IgD-negative memory B cell (primary cell): ENCODE measurements at regions not wholly inside any gene's neighbourhood (a gene's known extent, or its start where the extent isn't known, plus 50 kb on each side); places are given as distances from the start of the nearest gene placed in this dataset.

ENCODE experiments used
- H3K27ac Mint-ChIP-seq, 3 donors: one replicate each; pipeline ENCODE4 v1.8.0; 2020 to 2022; ENCODE audit warnings: mild to moderate bottlenecking in 3 of 3, mixed read lengths in 3 of 3, moderate library complexity in 1 of 3
- H3K27me3 Mint-ChIP-seq: one replicate; pipeline ENCODE4 v1.8.0; 2021; ENCODE audit warnings: mixed read lengths
- H3K36me3 Mint-ChIP-seq: one replicate; pipeline ENCODE4 v1.8.0; 2020; ENCODE audit warnings: mild to moderate bottlenecking, mixed read lengths
- H3K4me1 Mint-ChIP-seq, 3 donors: one replicate each; pipeline ENCODE4 v1.8.0; 2020 to 2022; ENCODE audit warnings: mixed read lengths in 3 of 3, mild to moderate bottlenecking in 1 of 3
- H3K4me3 Mint-ChIP-seq, 4 donors: one replicate each; pipeline ENCODE4 v1.8.0; 2020 to 2022; ENCODE audit warnings: mild to moderate bottlenecking in 4 of 4, mixed read lengths in 4 of 4, moderate library complexity in 3 of 4
- H3K9me3 Mint-ChIP-seq, 3 donors: one replicate each; pipeline ENCODE4 v1.8.0; 2020 to 2021; ENCODE audit warnings: mixed read lengths in 3 of 3, mild to moderate bottlenecking in 1 of 3

DNA sequence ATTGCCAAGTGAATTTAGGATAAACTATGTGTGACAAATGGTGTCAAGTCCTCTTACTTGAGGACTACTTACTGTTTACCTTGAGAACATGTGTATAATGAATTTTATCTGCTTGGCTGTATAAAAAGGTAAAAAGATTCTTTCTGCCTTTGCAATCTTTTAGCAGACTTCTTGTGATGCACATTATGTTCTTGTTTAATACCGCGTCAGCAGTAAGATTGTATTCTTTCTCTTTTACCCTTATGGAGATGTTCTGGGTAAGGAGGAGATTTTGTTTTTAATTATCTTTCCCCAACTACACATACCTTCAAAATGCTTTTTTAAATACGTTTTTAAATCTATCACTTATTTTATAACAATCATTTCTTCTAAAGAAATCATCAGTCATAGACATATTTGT, 1166.4 kb upstream of the CNTN5 start:
- no peak overlapping the region for H3K4me3 Mint-ChIP-seq
- no peaks in the 10 kb centered on the region for H3K4me1 Mint-ChIP-seq
- H3K27ac Mint-ChIP-seq, result no peak overlapping the region
- peaks cover 2 to 6% (median 3%) of the 10 kb centered on the region in 3 donors for H3K9me3 Mint-ChIP-seq
- no peaks in the 10 kb centered on the region for H3K27me3 Mint-ChIP-seq
- H3K36me3 Mint-ChIP-seq, result no peaks in the 10 kb centered on the region

DNA sequence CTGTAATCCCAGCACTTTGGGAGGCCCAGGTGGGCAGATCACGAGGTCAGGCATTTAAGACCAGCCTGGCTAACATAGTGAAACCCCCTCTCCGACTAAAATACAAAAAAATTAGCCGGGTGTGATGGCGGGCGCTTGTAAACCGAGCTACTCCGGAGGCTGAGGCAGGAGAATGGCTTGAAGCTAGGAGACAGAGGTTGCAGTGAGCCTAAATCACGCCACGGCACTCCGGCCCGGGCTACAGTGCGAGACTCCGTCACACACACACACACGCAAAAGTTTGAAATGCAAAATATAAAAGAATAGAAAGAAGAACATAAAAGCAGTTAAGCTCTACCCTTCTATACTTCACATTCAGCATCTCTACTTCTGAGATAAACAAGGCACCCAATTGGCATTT, 1165.9 kb upstream of the CNTN5 start:
- H3K36me3 Mint-ChIP-seq, result no peaks in the 10 kb centered on the region
- H3K4me1 Mint-ChIP-seq, result no peaks in the 10 kb centered on the region
- no peak overlapping the region for H3K27ac Mint-ChIP-seq
- no peaks in the 10 kb centered on the region for H3K27me3 Mint-ChIP-seq
- no peak overlapping the region for H3K4me3 Mint-ChIP-seq
- H3K9me3 Mint-ChIP-seq, result peaks cover 2 to 8% (median 3%) of the 10 kb centered on the region in 3 donors

- H3K9me3 Mint-ChIP-seq, result peaks cover 4 to 11% (median 5%) of the 10 kb centered on the region in 3 donors
- no peaks in the 10 kb centered on the region for H3K36me3 Mint-ChIP-seq
- no peaks in the 10 kb centered on the region for H3K4me1 Mint-ChIP-seq
- H3K27me3 Mint-ChIP-seq, result no peaks in the 10 kb centered on the region
- no peak overlapping the region for H3K27ac Mint-ChIP-seq
- H3K4me3 Mint-ChIP-seq, result no peak overlapping the region
Measured at GRCh38 chr11:97856666-97857065, 1164.1 kb upstream of the CNTN5 start.

DNA sequence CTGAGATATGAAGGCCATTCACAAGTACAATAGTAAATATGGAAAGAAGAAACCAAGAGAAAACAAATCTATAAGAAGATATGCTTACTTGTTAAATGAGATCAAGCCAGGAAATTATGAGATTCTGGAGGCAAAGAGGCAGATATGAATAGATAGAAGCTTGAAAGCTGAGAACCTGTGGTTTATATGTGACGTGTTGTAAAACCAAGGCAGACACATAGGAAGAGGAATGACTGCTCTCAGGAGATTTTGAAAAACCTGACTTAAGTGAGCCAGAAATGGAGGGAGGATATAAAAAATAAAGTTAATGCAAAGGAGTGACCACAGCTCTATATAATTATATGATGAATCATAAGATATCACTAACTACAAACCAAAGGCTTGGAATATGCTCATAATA, 1160.5 kb upstream of the CNTN5 start:
- Mint-ChIP-seq H3K4me1 (no peaks in the 10 kb centered on the region), H3K27me3 (no peaks in the 10 kb centered on the region), H3K36me3 (no peaks in the 10 kb centered on the region), H3K27ac (no peak overlapping the region), H3K4me3 (no peak overlapping the region), H3K9me3 (peaks cover 5 to 24% (median 6%) of the 10 kb centered on the region in 3 donors)

DNA sequence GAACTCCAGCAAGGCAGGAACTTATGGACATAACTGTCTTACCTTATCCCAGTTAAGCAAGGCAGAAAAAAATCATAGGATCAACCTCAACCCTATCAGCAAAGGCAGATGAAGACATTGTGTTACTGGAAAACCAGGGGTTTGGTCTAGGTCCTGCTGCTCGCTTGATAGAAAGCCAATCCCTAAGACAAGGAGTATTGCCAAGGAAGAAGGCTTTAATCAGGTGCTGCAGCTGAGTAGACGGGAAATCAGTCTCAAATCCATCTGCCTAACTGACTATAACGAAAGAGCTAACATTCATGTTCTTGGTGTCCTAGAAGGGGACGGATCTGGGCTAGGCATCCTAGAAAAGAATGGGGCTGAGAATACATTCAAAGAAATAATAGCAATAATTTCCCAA, 1158.7 kb upstream of the CNTN5 start:
- H3K36me3 Mint-ChIP-seq, result no peaks in the 10 kb centered on the region

DNA sequence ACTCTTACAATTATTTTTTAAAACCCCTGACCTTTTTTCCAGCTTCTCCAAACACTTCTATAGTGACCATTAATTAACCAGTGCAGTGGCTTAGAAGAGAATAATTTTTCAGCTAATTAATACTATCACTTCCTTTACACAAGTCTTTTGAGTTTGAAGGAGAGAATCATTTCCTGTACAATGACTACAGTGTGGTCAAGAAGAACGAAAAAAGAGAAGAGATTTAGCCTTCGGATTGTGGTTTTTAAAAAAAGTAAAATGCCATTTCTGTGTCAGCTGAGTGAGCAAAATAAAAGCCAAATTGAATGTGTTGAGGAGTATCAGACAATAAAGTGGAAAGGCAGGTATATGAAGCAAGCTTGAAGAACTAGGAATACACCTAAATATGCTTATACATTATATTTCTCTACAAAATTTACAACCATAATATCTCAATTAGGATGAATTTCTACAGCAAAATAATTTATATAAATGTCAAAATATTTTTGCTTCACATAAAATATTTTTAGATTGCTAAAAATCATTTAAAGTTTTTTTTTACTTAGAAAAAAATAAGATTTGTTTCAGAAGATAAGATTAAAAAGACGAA, 1155.2 kb upstream of the CNTN5 start:
- H3K4me1 Mint-ChIP-seq, result no peaks in the 10 kb centered on the region
- no peaks in the 10 kb centered on the region for H3K27me3 Mint-ChIP-seq
- peaks cover 3 to 26% (median 6%) of the 10 kb centered on the region in 3 donors for H3K9me3 Mint-ChIP-seq
- no peak overlapping the region for H3K4me3 Mint-ChIP-seq
- H3K27ac Mint-ChIP-seq, result no peak overlapping the region
- no peaks in the 10 kb centered on the region for H3K36me3 Mint-ChIP-seq

More for the DNA sequence above, 1158.7 kb upstream of the CNTN5 start:
- peaks cover 6 to 30% (median 9%) of the 10 kb centered on the region in 3 donors for H3K9me3 Mint-ChIP-seq
- no peaks in the 10 kb centered on the region for H3K4me1 Mint-ChIP-seq
- no peak overlapping the region for H3K27ac Mint-ChIP-seq
- H3K27me3 Mint-ChIP-seq, result no peaks in the 10 kb centered on the region
- H3K4me3 Mint-ChIP-seq, result no peak overlapping the region

GRCh38 chr11:97871816-97872215, 1148.9 kb upstream of the CNTN5 start:
- Mint-ChIP-seq H3K27me3 (no peaks in the 10 kb centered on the region), H3K9me3 (peaks cover 3 to 8% (median 7%) of the 10 kb centered on the region in 3 donors), H3K36me3 (no peaks in the 10 kb centered on the region), H3K27ac (no peak overlapping the region), H3K4me3 (no peak overlapping the region), H3K4me1 (no peaks in the 10 kb centered on the region)

GRCh38 chr11:97880209-97880608, 1140.5 kb upstream of the CNTN5 start:
- H3K4me3 Mint-ChIP-seq, result no peak overlapping the region
- no peak overlapping the region for H3K27ac Mint-ChIP-seq
- no peaks in the 10 kb centered on the region for H3K36me3 Mint-ChIP-seq
- peaks cover 0 to 10% (median 0%) of the 10 kb centered on the region in 3 donors for H3K9me3 Mint-ChIP-seq
- H3K27me3 Mint-ChIP-seq, result no peaks in the 10 kb centered on the region
- H3K4me1 Mint-ChIP-seq, result no peaks in the 10 kb centered on the region

DNA sequence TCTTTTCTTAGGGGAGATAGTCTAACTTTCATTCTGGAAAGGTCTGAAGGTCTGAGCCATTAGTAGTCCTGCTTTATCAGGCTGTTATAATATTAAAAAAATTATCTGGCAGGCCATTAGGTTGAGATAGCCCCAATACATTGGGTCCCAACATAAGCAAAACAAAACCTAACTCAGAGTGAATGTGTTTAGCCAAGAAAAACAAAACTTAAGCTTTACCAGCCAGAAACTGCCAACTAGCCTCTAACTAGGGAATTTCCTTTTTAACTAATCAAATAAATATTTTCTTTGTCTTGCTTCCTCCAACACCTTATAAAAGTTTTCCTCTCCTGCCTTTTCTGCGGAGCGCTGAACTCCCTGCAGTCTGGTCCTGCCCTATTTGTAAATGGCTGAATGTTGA, 1137.7 kb upstream of the CNTN5 start:
- Mint-ChIP-seq H3K36me3 (no peaks in the 10 kb centered on the region), H3K9me3 (peaks cover 0 to 5% (median 0%) of the 10 kb centered on the region in 3 donors), H3K27ac (no peak overlapping the region), H3K4me1 (no peaks in the 10 kb centered on the region), H3K4me3 (no peak overlapping the region), H3K27me3 (no peaks in the 10 kb centered on the region)

- Mint-ChIP-seq H3K9me3 (peaks cover 0 to 8% (median 4%) of the 10 kb centered on the region in 3 donors), H3K36me3 (no peaks in the 10 kb centered on the region), H3K27ac (no peak overlapping the region), H3K4me1 (no peaks in the 10 kb centered on the region), H3K27me3 (no peaks in the 10 kb centered on the region), H3K4me3 (no peak overlapping the region)
Measured at GRCh38 chr11:97888641-97889040, 1132.1 kb upstream of the CNTN5 start.

- no peaks in the 10 kb centered on the region for H3K36me3 Mint-ChIP-seq
- no peaks in the 10 kb centered on the region for H3K4me1 Mint-ChIP-seq
- H3K4me3 Mint-ChIP-seq, result no peak overlapping the region
Measured at GRCh38 chr11:97890466-97890865, 1130.3 kb upstream of the CNTN5 start.

GRCh38 chr11:97893612-97894011, 1127.1 kb upstream of the CNTN5 start:
- Mint-ChIP-seq H3K4me1 (no peaks in the 10 kb centered on the region), H3K36me3 (no peaks in the 10 kb centered on the region), H3K27ac (no peak overlapping the region), H3K9me3 (peaks cover 0 to 11% (median 4%) of the 10 kb centered on the region in 3 donors), H3K4me3 (no peak overlapping the region), H3K27me3 (no peaks in the 10 kb centered on the region)

More at GRCh38 chr11:97890466-97890865, 1130.3 kb upstream of the CNTN5 start:
- Mint-ChIP-seq H3K27me3 (no peaks in the 10 kb centered on the region), H3K9me3 (peaks cover 0 to 8% (median 4%) of the 10 kb centered on the region in 3 donors), H3K27ac (no peak overlapping the region)

DNA sequence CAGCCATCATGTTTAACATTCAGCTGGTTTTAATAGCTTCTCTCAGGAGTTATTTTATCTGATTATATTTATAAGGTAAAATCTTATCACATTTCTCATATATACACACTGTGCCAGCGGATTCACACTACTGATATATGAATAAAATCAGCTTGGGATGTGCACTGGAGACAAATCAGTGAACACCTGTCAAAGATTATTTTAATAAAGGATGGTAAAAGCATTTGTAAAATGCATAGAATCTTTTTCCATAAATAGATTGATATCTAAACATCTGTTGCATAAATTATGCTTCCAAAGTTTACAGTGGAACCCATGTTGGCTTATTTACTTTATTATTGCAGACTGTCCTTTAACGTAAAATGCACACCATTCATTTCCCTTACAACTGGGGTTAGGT, 1125.8 kb upstream of the CNTN5 start:
- H3K9me3 Mint-ChIP-seq, result peaks cover 0 to 11% (median 4%) of the 10 kb centered on the region in 3 donors
- no peaks in the 10 kb centered on the region for H3K4me1 Mint-ChIP-seq
- no peak overlapping the region for H3K4me3 Mint-ChIP-seq
- H3K27ac Mint-ChIP-seq, result no peak overlapping the region
- H3K27me3 Mint-ChIP-seq, result no peaks in the 10 kb centered on the region
- H3K36me3 Mint-ChIP-seq, result no peaks in the 10 kb centered on the region

DNA sequence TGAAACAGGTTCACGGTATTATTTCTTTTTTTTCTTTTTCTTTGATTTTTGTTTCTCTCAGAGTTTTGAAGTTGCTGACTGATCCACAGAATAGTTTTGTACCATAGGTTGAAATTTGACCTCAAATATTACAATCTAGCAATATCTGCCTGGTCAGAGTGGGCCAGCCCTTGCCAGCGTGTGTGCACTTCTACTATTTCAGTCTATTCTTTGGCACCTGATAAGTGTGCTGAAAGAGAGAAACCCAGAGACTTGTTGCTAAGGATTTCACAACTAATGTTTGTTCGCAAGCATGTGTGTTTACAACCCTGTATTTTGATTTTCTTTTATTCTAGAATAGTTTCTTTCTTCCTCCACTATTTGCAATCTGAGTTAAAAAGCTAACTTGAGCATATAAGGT, 1125.2 kb upstream of the CNTN5 start:
- no peaks in the 10 kb centered on the region for H3K36me3 Mint-ChIP-seq
- no peak overlapping the region for H3K27ac Mint-ChIP-seq

DNA sequence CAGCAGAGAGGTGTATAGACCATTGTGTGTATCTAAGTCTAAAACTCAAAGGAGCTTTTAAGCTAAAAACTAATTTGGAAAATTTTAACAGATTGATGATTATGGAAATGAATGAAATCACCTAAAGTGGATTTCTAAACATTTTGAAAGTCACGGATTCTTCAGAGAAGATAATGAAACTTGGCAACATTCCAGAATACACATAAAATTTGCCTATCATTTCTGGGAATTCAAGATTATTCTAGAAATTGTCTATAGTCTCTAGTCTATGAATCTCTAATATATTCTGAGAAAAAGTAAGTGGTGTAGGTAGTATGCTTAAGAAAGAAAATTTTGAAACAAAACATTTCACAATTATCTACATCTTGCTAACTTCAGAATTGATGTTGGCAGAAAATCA, 1117.9 kb upstream of the CNTN5 start:
- no peaks in the 10 kb centered on the region for H3K27me3 Mint-ChIP-seq
- H3K36me3 Mint-ChIP-seq, result no peaks in the 10 kb centered on the region
- peaks cover 2 to 12% (median 4%) of the 10 kb centered on the region in 3 donors for H3K9me3 Mint-ChIP-seq
- no peak overlapping the region for H3K27ac Mint-ChIP-seq
- no peaks in the 10 kb centered on the region for H3K4me1 Mint-ChIP-seq
- H3K4me3 Mint-ChIP-seq, result no peak overlapping the region

More for the DNA sequence above, 1125.2 kb upstream of the CNTN5 start:
- Mint-ChIP-seq H3K4me1 (no peaks in the 10 kb centered on the region), H3K27me3 (no peaks in the 10 kb centered on the region), H3K4me3 (no peak overlapping the region), H3K9me3 (peaks cover 0 to 11% (median 4%) of the 10 kb centered on the region in 3 donors)

- Mint-ChIP-seq H3K36me3 (no peaks in the 10 kb centered on the region), H3K4me3 (no peak overlapping the region), H3K4me1 (no peaks in the 10 kb centered on the region), H3K9me3 (peaks cover 2 to 17% (median 4%) of the 10 kb centered on the region in 3 donors), H3K27me3 (no peaks in the 10 kb centered on the region), H3K27ac (no peak overlapping the region)
Measured at GRCh38 chr11:97905101-97905500, 1115.6 kb upstream of the CNTN5 start.
